ENCODE measurements at regions not wholly inside any gene's neighbourhood (a gene's known extent, or its start where the extent isn't known, plus 50 kb on each side); places are given as distances from the start of the nearest gene placed in this dataset.

DNA sequence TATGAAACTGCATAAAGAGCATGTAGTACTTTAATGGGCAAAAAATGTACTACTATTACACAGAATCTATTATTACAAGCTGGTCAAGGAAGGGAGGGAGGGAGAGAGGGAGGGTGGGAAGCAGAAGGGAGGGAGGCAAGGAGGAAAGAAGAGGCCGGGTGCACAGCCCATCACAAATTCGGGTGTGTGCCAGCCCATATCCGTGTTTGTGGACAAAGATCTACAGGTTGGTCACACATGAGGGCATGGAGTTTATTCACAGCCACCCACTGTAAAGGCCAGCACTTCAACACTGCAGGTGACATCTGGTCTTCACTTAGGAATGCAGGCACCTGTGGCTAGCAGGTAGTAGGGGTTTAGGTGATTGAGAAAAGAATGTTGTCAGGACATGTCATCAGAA, 352.5 kb upstream of the NBEA start:
- H3K4me3 ChIP-seq (ENCODE audit: low read depth, low read length), result no peak overlapping the region

DNA sequence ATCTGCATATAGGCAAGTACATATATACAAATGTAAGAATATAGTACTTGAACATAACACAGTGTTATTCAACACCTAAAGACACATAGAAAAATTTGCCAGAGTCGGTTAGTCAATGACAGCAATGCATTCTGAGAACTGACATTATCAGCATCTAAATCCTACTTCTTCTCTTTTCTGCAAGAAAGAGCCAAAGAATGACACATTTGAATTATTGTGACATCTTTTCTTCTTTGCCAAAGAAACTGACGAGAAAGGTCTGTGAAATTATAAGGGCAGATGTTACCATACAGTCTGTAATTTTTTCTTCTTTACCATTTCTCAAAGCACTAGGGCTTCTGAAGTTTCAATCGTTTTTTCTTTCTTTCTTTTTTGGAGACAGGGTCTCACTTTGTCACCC, 350.9 kb upstream of the NBEA start:
- no peak overlapping the region for H3K4me3 ChIP-seq (ENCODE audit: low read depth, low read length)

DNA sequence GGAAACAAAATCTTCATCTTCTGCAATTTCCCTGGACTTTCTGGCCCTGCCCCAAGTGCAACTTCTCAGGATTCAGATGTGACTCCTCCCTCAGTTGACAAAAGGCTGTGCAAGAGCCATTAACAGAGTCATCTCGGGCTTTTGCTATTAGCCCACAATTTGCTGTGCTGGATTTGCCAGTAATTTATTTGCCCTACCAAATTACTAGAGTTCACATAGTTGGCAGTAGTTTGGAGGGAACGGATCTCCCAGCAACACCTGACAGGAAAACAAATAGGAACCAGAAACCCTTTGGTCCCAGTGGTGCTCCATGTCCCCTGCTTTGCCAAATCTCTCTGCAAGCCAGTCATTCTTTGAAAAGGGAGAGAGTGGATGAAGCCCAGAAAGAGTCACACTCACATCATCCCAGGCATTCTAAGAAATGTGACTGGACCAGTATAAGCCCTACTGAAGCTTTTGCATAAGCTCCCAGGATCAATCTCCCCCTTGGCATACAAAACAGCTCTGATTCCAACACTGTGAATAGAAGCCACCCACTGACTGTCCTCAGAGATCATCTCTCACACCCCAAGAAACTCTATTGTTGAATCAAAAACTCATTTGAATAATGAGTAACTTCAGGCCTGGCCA, 350.1 kb upstream of the NBEA start:
- H3K4me3 ChIP-seq (ENCODE audit: low read depth, low read length), result no peak overlapping the region

DNA sequence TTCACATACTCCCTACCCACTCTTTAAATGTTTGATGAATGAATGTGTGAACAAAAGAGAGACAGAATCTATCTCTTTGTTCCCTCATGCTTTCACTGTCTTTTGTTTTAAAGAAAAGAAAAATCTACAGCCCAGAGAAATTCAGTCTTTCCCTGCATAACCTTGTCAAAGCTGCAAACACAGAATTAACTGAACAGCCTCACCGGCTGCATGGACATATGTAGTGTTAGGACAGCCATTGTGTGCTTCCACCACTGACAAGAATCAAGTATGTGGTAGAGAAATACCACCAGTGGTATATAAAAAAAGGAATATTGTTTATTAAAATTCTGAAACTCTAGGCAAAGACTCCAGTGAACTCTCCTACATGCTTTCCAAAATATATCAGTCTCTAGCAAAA, 348.4 kb upstream of the NBEA start:
- H3K4me3 ChIP-seq (ENCODE audit: low read depth, low read length), result no peak overlapping the region

DNA sequence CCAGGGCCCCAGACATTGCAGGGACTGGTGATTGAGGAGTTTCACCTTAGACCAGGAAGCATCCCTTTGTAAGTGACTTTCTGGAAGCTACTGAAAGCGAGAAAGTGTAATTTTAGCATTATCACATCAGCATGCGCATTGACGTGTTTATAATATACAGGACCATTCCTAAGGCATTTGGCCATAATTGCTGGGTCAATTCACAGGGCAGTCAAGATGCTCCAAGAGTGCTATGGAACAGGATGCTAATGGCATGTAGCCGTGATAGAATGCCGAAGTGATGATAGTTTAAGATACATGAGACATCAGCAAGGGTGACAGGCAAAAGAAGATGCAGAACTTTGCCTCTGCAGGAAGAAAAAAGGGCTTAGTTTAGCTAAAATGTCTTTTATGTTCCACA, 347.6 kb upstream of the NBEA start:
- H3K4me3 ChIP-seq (ENCODE audit: low read depth, low read length), result no peak overlapping the region

DNA sequence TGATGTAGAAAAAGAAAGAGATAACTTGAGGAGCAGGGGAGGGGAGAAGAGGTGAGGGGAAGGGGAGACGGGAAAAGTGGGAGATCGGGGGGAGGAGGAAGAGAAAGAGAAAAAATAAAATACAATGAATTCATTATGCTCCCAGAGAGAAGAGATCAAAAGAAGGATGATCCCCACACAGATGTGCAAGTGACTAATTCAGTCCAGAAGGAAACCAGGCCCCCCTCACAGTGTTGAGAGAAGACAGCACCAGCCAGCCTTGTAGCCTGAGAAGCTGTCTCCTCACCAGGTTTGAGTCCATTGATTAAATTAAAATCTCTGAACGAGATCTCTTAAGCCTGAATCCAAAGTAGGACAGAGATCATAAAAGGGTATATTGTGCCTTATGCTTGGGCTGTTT, 333.7 kb upstream of the NBEA start:
- H3K4me3 ChIP-seq (ENCODE audit: low read depth, low read length), result no peak overlapping the region

DNA sequence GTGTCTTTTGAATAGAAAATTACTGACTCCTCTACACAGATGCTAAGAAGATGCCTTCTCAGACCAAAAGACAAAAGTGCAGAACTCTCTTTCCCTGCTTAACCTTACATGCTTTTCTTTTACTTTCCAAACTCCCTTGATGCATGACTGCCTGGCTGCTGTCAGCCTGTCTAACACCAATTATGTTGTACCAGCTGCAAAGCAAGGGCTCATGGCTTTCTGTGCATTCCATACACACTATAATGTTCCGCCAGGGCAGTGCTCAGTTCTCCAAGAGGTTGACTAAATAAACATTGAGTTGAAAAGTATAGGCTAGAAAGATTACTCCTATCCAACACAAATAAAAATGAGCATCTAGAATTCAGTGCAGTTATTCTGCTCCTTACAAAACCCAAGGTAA, 330.4 kb upstream of the NBEA start:
- no peak overlapping the region for H3K4me3 ChIP-seq (ENCODE audit: low read depth, low read length)

DNA sequence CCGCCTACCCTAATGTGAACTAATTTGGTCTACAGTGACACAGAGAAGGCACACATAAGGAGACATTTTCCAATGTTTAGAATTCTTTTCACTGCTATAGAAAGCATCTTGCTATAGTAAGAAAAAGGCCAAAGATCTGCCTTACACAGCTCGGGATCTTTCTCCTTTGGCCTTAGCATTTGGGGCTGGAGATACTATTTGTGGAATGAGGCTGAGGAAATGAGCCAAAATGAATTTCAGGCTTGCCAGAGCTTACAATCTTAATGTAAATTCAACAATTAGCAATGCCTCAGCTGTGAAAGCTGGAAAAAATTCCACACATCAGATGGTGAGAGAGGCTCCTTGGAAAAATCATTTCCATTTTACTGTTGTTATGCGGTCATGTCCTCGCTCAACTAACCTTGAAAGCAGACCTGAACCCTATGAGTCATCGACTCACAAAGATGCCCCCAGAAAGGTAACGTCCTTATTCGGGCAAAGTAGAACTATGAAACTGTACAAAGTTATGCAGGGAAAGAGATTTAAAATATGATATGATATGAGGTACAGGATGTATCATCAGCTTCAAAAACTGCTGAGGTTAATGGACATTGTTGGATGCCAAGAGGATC, 324.5 kb upstream of the NBEA start:
- no peak overlapping the region for H3K4me3 ChIP-seq (ENCODE audit: low read depth, low read length)

DNA sequence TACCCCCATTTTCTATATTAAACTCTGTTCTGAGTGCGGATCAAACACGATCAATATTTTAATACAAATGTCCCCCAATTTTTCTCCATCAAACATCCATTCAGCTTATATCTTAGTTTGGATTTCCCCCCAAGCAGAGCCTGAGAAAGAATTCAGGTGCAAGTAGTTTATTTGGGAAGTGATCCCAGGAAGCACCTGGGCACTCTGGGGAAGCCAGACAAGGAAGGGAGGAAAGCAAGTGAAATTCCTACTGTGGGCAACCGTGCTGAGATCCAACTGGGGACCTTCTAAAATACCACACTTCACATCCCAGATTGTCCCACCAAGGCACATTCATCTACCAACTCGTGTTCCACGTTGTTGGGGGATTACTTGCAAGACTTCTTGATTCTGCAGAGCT, 323.4 kb upstream of the NBEA start:
- H3K4me3 ChIP-seq (ENCODE audit: low read depth, low read length), result no peak overlapping the region

DNA sequence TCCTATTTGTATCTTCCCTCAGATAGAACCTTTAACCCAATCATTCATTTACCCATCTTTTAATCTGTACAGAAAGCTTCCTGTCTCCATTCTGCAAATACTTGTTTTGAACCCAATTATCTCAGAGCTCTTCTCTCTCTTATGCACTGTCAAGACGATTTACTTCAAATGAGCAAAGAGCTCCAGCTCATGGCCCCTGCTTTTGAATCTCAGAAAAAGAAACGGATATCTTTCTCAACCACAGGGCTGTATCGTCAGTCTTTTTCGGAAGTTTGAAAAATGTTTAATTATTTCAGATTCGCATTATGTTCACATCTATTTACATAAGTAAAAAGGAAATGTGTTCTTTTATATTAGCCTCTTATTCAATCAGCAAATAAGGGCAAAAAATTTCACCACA, 322.7 kb upstream of the NBEA start:
- no peak overlapping the region for H3K4me3 ChIP-seq (ENCODE audit: low read depth, low read length)

DNA sequence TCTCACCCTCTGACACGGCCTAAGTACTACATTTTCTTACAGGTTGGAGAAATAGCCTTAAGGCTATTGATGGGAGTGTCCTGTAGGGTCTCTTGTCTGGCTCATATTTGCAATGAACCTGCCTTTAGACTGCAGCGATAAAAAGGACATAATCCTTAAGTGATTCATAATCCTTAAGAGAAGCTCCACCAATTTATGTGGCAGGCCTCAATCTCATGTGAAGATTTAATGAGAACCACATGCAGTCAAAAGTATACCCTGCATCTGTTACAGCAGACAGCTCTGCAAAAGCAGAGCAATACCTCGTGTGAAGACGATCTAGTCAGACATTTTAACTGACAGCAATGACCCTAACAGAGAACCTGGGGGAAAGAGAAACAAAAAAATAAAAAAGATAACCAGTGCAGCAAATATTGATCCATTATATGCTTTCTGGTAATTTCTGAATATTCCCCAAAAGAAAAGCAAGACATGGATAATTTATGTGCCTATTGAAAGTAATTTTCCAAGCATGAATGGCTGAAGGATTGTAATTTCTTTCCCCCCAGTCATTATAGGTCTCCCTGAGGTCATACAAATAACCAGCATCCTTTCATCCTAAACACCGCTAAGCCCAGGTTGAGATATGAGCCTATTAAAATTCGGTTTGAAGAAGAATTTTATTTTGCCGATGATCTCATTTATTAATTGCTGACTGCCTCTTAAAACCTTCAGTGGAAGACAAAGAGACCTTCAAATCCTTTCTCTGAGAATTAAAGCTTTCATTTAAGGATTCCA, 321.8 kb upstream of the NBEA start:
- H3K4me3 ChIP-seq (ENCODE audit: low read depth, low read length), result no peak overlapping the region

DNA sequence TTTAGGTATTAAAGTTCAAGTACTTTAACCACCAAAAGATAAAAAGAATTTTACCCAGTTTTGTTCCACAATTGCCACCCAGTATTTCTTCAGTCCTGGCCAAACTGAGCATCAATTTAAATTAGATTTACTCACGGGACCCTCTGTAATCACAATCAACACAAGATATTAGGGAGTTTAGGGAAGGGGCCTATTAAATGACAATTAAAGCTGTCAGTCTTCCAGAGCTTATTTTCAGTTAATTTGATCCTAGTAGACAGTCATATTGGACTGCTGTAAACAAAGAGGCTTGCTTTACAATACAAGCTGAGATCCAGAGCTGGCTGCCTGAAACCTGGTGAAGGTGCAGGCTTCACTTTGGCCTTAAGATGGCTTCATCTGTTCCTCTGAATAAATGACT, 321.2 kb upstream of the NBEA start:
- H3K4me3 ChIP-seq (ENCODE audit: low read depth, low read length), result no peak overlapping the region

DNA sequence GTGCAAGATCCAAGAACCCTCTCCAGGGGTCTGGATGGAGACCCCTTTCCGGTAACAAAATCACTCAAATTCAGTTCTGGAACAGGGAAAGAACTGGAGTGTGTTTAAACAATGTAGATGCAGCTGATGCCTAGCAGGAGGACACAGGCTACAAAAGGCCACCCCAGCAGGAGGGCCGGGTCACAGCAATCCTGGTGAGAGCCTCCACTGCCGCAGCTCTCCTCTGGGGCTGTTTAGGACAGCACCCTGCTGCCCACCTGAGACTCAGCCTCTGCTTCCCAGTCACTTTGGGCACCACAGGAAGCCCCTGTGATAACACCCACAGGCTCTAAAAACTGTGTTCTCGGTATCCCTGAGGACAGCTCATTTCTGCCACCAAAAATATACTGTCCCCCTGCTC, 318.7 kb upstream of the NBEA start:
- H3K4me3 ChIP-seq (ENCODE audit: low read depth, low read length), result no peak overlapping the region

DNA sequence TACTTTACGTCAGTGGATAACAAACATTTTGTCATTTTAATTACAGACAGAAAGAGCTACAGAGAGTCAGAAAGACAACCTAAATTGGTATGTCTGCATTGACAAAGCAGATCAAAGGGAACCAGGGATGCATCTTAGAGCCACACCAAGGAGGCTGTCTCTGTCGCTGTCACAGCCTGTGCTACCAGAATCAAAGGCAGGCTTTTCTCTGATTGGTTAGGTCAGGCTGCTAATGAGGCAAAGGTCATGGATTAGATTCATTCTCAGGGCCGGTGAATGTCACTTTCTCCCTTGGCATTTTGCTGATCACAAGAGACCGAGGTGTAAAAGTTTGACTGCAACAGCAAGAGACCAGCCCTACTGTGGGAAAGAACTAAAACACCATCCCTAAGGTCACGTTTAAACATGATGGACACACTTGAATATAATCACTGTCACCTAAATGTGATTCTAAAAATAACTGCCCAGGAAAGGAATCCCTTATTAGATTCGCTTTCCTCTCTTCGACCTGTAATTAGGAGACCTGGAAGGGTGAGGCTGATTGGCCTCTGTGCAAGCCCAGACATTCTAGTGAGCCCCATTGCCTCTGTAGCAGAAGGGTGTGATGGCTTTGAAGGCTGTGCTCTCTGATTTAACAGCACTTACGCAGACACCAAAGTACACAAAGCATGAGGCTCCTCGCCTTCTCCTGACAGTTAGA, 314.4 kb upstream of the NBEA start:
- no peak overlapping the region for H3K4me3 ChIP-seq (ENCODE audit: low read depth, low read length)

DNA sequence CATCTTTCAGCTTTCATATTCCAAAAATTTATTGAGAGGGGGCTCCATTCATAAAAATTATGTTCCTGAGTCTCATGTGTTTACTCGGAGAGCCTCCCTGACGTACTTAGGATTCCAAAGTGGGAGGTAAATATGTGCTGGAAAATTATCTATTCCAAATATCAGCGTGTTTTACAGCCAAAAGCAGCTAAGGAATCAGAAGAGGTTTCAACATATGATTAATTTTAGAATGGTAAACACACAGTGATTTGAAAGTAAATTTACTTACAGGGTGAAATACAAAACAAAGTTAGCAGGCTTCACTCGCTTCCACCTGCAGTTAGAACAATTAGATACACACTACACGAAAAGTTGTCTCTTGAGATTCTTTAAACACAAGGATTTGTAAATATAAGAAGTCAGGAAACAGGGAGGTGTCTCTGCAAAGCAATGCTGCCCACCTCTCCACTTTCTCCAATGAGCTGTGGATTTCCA, 313.8 kb upstream of the NBEA start:
- no peak overlapping the region for H3K4me3 ChIP-seq (ENCODE audit: low read depth, low read length)

DNA sequence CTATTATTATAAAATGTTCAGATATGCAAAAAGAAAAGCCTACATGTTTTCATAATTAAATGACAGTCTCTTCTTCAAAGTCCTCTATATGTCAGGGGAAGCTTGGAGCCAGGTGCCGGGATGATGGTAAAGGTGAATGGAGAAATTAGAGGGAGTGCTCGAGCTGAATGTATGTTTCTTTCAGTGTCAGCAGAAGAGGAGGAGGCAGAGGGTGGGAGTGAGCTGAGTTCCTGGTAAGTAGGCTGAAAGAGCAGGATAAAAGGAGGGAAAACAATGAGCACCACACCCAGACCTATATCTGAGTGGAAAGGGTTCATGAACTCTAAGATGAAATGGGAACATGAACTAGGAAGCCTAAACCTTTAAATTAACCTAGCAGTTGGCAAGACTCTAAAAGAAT, 307.6 kb upstream of the NBEA start:
- no peak overlapping the region for H3K4me3 ChIP-seq (ENCODE audit: low read depth, low read length)

DNA sequence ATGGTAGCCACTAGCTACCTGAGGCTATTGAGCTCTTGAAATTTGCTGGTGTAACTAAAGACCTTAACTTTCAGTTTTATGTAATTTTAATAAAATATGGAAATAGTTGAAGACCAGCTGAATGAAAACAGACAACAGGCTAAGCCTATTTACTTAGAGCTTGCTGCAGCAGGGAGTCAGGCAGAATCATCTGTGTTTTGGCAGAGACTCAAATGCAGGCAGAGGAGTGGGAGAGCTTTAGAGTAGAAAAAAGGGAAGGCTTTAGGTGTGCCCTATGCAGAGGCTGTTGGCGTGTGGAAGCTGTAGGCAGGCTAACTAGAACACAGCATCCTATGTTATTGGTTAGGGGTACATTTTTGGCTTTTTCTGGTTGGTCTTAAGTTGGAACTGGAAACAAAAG, 304.9 kb upstream of the NBEA start:
- H3K4me3 ChIP-seq (ENCODE audit: low read depth, low read length), result no peak overlapping the region

DNA sequence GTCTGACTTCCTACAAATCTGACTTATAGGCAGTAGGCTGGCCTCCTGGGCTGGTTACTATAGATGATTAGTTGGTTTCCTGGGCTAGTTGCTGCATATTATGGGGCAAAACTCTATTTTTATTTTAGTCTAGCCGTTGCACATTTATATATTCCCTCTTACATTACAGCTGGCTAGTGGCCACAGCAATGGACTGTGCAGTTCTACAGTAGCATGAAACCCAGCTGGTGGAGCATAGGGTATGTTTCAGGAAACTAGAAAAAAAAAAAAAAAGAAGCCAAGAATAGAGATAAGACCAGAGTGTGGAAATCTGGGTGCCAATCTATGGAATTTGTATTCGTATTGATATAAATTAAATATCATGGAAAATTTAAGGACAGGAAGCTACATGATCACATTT, 304.4 kb upstream of the NBEA start:
- no peak overlapping the region for H3K4me3 ChIP-seq (ENCODE audit: low read depth, low read length)

DNA sequence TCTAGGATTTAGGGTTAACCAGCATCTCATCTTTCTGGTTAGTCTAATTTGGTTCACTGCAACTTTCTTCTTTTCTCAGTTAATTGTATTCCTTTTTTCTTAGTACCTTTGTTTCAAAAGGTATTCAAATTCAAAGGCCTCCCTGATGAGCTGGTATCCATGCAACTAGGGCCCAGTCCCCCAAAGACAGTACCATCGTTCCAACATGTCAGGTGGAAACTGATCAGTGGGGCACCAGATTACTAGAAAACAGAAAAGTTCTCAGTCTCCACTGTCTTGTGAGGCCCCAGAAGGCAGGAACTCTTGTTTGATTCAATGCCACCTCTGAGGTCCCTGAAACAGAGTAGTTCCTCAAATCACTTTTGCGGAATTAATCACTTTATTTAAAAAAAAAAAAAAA, 303.2 kb upstream of the NBEA start:
- H3K4me3 ChIP-seq (ENCODE audit: low read depth, low read length), result no peak overlapping the region

DNA sequence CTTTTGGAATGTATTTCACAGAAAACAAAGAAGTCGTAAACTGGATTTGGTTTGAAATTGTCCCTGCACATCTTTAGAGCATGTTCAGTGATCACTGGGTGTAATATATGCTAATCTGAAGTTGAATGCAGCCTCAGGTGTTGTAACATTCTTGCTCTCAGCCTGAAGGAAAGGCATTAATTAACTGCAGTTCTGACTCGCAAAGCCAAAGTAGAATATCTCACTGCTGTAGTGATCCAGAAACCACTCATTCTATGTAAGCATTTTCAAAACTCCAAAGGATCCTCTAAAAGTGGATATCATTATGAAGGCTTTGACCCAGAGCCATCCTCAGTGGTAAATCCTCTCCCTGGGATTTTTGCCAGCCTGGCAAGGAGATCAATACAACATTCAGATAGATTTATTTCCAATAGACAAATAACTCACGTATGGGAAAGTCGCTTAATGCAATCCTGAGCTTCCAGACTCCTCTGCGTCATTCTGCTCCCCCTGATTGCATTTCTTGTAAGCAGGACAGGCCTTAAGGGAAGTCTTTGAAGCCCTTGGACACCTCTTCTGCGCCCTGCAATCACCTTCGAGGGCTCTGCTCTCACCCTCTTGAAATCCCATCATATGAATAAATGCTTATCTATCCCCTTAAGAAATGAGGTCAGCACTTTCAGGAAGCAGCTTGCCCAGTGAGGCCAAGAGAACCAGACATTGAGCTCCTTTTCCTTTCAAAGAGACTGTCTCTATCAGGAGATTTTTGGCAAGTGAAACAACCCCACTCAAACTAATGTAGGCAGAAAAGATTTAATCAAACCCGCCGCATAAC, 301.7 kb upstream of the NBEA start:
- H3K4me3 ChIP-seq (ENCODE audit: low read depth, low read length), result no peak overlapping the region

DNA sequence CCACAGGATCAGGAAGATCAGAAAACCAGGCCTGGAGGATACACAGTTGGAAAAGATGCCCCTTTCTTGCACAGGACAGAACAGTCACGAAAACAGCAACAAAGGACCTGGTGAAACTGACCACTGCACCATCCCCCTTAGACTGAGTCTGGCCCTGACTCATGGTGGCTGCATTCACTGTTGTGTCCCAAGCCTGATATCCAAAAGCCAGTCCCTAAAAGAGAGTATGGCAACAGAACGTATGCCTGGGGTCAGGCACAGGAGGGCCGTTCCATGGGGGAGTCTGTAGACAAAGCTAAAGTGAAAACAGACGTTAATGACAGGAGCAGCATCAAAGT, 301.1 kb upstream of the NBEA start:
- no peak overlapping the region for H3K4me3 ChIP-seq (ENCODE audit: low read depth, low read length)

Measured in iPS-11a (cell line).